ENCODE measurements at regions not wholly inside any gene's neighbourhood (a gene's known extent, or its start where the extent isn't known, plus 50 kb on each side); places are given as distances from the start of the nearest gene placed in this dataset.

DNA sequence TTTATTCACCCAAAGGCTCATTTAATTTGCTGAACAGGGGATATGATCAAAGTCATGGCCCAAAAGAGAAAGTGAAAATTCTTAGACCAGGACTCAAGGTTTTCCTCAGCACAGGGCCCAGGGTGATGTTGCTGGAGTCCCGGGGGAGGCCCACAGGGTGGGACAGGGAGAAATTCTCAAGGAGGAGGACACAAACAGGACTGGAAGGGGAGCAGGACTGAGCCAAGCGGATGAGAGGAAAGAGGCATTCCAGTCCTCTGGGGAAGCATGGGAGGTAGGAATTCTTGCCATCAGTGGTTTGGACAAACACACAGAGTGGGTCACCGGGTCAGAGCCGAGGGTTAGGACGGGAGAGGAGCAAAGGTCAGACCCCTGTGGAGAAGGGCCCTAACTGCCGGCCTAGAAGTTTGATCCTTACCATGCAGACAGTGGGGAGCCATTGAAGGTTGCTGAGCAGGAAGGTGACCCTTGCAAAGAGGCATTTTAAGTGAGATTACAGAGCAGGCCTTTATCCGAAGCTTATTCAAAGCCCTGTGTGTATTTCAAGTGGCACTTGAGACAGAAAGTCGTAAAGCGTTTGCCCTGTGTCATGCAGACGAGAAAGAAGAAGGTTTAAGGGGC is 68.4 kb upstream of the PTGR2 start:
- TF ChIP-seq CEBPB (IDR thresholded peaks at IDR 0.05) (no peak), RAD21 (IDR thresholded peaks at IDR 0.05; ENCODE audit: low read depth) (no peak), EGR1 (IDR thresholded peaks at IDR 0.05) (no peak), ZBTB7A (IDR thresholded peaks at IDR 0.05; ENCODE audit: low read depth) (no peak), TEAD4 (IDR thresholded peaks at IDR 0.05) (no peak), FOXM1 (IDR thresholded peaks at IDR 0.05; ENCODE audit: borderline replicate concordance, low read depth) (no peak), CREB1 (IDR thresholded peaks at IDR 0.05; ENCODE audit: low read depth) (no peak), TCF12 (IDR thresholded peaks at IDR 0.05; ENCODE audit: low read depth) (no peak), MAX (IDR thresholded peaks at IDR 0.05) (no peak), EP300 (IDR thresholded peaks at IDR 0.05; ENCODE audit: borderline replicate concordance) (no peak), TAF1 (IDR thresholded peaks at IDR 0.05; ENCODE audit: low read depth) (no peak), YY1 (IDR thresholded peaks at IDR 0.05; ENCODE audit: low read depth) (no peak)
- TF ChIP-seq, protein P1, sequence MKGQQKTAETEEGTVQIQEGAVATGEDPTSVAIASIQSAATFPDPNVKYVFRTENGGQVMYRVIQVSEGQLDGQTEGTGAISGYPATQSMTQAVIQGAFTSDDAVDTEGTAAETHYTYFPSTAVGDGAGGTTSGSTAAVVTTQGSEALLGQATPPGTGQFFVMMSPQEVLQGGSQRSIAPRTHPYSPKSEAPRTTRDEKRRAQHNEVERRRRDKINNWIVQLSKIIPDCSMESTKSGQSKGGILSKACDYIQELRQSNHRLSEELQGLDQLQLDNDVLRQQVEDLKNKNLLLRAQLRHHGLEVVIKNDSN (IDR thresholded peaks at IDR 0.05): no peak
- TF ChIP-seq, protein P2, sequence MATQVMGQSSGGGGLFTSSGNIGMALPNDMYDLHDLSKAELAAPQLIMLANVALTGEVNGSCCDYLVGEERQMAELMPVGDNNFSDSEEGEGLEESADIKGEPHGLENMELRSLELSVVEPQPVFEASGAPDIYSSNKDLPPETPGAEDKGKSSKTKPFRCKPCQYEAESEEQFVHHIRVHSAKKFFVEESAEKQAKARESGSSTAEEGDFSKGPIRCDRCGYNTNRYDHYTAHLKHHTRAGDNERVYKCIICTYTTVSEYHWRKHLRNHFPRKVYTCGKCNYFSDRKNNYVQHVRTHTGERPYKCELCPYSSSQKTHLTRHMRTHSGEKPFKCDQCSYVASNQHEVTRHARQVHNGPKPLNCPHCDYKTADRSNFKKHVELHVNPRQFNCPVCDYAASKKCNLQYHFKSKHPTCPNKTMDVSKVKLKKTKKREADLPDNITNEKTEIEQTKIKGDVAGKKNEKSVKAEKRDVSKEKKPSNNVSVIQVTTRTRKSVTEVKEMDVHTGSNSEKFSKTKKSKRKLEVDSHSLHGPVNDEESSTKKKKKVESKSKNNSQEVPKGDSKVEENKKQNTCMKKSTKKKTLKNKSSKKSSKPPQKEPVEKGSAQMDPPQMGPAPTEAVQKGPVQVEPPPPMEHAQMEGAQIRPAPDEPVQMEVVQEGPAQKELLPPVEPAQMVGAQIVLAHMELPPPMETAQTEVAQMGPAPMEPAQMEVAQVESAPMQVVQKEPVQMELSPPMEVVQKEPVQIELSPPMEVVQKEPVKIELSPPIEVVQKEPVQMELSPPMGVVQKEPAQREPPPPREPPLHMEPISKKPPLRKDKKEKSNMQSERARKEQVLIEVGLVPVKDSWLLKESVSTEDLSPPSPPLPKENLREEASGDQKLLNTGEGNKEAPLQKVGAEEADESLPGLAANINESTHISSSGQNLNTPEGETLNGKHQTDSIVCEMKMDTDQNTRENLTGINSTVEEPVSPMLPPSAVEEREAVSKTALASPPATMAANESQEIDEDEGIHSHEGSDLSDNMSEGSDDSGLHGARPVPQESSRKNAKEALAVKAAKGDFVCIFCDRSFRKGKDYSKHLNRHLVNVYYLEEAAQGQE (IDR thresholded peaks at IDR 0.05; ENCODE audit: low read depth): no peak

- TF ChIP-seq EP300 (IDR thresholded peaks at IDR 0.05; ENCODE audit: borderline replicate concordance) (no peak), MAX (IDR thresholded peaks at IDR 0.05) (no peak), CREB1 (IDR thresholded peaks at IDR 0.05; ENCODE audit: low read depth) (no peak), CEBPB (IDR thresholded peaks at IDR 0.05) (no peak), ZBTB7A (IDR thresholded peaks at IDR 0.05; ENCODE audit: low read depth) (no peak), TCF12 (IDR thresholded peaks at IDR 0.05; ENCODE audit: low read depth) (no peak), NFIC (IDR thresholded peaks at IDR 0.05) (no peak), RAD21 (IDR thresholded peaks at IDR 0.05; ENCODE audit: low read depth) (no peak), EGR1 (IDR thresholded peaks at IDR 0.05) (no peak), YY1 (IDR thresholded peaks at IDR 0.05; ENCODE audit: low read depth) (no peak), TAF1 (IDR thresholded peaks at IDR 0.05; ENCODE audit: low read depth) (no peak), TEAD4 (IDR thresholded peaks at IDR 0.05) (no peak), FOXM1 (IDR thresholded peaks at IDR 0.05; ENCODE audit: borderline replicate concordance, low read depth) (no peak)
- TF ChIP-seq, protein P1 (IDR thresholded peaks at IDR 0.05): no peak
- TF ChIP-seq, protein P2 (IDR thresholded peaks at IDR 0.05; ENCODE audit: low read depth): no peak
Observed at GRCh38 chr14:73782623-73783022, 68.4 kb upstream of the PNMA1 start.

DNA sequence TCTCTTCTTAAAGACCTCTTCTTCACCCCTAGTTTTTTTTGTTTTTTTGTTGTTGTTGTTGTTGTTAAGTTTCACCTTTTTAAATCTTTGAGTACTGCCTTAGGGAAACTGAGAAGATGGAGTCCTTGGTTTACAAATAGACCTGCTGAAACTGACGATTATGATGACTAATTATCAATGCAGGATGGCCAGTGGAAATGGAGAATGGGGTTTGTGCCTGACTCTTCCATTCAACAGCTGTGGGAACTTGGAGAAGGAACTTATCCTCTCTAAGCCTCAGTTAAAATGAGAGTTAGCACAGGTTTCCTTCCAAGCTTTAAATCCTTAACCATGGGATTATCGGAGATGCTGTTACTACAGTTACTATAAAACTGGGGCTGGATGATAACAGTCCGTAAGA is 66.7 kb upstream of the PNMA1 start:
- TF ChIP-seq TEAD4 (IDR thresholded peaks at IDR 0.05) (no peak), CEBPB (IDR thresholded peaks at IDR 0.05) (no peak), EGR1 (IDR thresholded peaks at IDR 0.05) (no peak), ZBTB7A (IDR thresholded peaks at IDR 0.05; ENCODE audit: low read depth) (no peak), FOXM1 (IDR thresholded peaks at IDR 0.05; ENCODE audit: borderline replicate concordance, low read depth) (no peak), YY1 (IDR thresholded peaks at IDR 0.05; ENCODE audit: low read depth) (no peak)

- no peak for TF ChIP-seq TCF12 (IDR thresholded peaks at IDR 0.05; ENCODE audit: low read depth)
- TF ChIP-seq TAF1 (IDR thresholded peaks at IDR 0.05; ENCODE audit: low read depth): no peak
- TF ChIP-seq, protein P1 (IDR thresholded peaks at IDR 0.05): no peak
- no peak for TF ChIP-seq NFIC (IDR thresholded peaks at IDR 0.05)
- TF ChIP-seq EP300 (IDR thresholded peaks at IDR 0.05; ENCODE audit: borderline replicate concordance): no peak
- TF ChIP-seq EGR1 (IDR thresholded peaks at IDR 0.05): no peak
- TF ChIP-seq YY1 (IDR thresholded peaks at IDR 0.05; ENCODE audit: low read depth): no peak
Observed at GRCh38 chr14:73780391-73780790, 66.2 kb upstream of the PNMA1 start.

DNA sequence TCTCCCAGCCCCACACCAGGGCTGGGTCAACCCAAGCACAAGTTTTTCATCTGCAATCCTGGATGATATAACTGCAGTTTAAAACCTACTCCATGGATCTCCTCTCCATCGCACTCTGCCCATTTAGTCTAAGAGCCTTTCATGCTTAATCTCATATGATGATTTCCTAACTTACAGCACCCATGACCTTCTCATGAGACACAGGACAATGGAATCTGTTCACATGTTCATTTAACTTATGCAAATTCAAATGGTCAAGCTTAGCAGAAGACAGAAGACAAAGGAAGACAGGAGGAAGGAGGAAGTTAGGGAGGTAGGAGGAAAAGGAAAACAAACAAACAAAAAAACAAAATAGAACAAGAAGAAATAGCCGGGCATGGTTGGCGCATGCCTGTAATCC is 64.6 kb upstream of the PNMA1 start:
- TF ChIP-seq, protein P2 (IDR thresholded peaks at IDR 0.05; ENCODE audit: low read depth): no peak
- TF ChIP-seq TEAD4 (IDR thresholded peaks at IDR 0.05) (no peak), NFIC (IDR thresholded peaks at IDR 0.05) (no peak), EP300 (IDR thresholded peaks at IDR 0.05; ENCODE audit: borderline replicate concordance) (no peak), FOXM1 (IDR thresholded peaks at IDR 0.05; ENCODE audit: borderline replicate concordance, low read depth) (no peak), CEBPB (IDR thresholded peaks at IDR 0.05) (no peak), RAD21 (IDR thresholded peaks at IDR 0.05; ENCODE audit: low read depth) (no peak), YY1 (IDR thresholded peaks at IDR 0.05; ENCODE audit: low read depth) (no peak), CREB1 (IDR thresholded peaks at IDR 0.05; ENCODE audit: low read depth) (no peak), EGR1 (IDR thresholded peaks at IDR 0.05) (no peak), MAX (IDR thresholded peaks at IDR 0.05) (no peak), TAF1 (IDR thresholded peaks at IDR 0.05; ENCODE audit: low read depth) (no peak), ZBTB7A (IDR thresholded peaks at IDR 0.05; ENCODE audit: low read depth) (no peak), TCF12 (IDR thresholded peaks at IDR 0.05; ENCODE audit: low read depth) (no peak)
- TF ChIP-seq, protein P1 (IDR thresholded peaks at IDR 0.05): no peak
